Common myeloid progenitor, CD34-positive (primary cell): ENCODE measurements at regions not wholly inside any gene's neighbourhood (a gene's known extent, or its start where the extent isn't known, plus 50 kb on each side); places are given as distances from the start of the nearest gene placed in this dataset.

Experiments
- CTCF ChIA-PET: fragments of 350-600 bp; sonication (Branson Sonifier 250); formaldehyde crosslinking; loops from one replicate; lab custom pipeline; 2021; ENCODE audit warnings: antibody characterized with exemption; lab: Charles Lee
- POLR2A ChIA-PET: fragments of 350-600 bp; sonication (Branson Sonifier 250); formaldehyde crosslinking; loops from one replicate; lab custom pipeline; 2021; ENCODE audit warnings: antibody characterized with exemption; lab: Charles Lee
- DNase-seq, 3 donors: peaks; one replicate each; pipeline versions ENCODE4 v3.0.0 to v3.0.0-alpha.2; 2013
- H3K27ac ChIP-seq, 2 experiments: 1 replicate in 1 of 2; 2 replicates in 1 of 2; pipeline ENCODE4 v1.7.0; 2013; ENCODE audit warnings: inconsistent platforms in 2 of 2, low read length in 2 of 2, mild to moderate bottlenecking in 2 of 2, low read depth in 1 of 2, moderate library complexity in 1 of 2; ENCODE audit not compliant: severe bottlenecking in 2 of 2, insufficient read depth in 1 of 2, poor library complexity in 1 of 2
- H3K27me3 ChIP-seq, 5 experiments: replicated peaks in 2 of 5; 1 replicate in 3 of 5; 2 replicates in 2 of 5; pipeline versions ENCODE4 v1.6.1 to v1.7.0; 2013; ENCODE audit warnings: low read length in 4 of 5, mild to moderate bottlenecking in 2 of 5, moderate library complexity in 2 of 5, inconsistent platforms in 1 of 5; ENCODE audit not compliant: insufficient read depth in 5 of 5, control insufficient read depth in 4 of 5
- H3K36me3 ChIP-seq, 4 experiments: 1 replicate in 2 of 4; 2 replicates in 2 of 4; pipeline versions ENCODE4 v1.6.1 to v1.7.0; 2013; ENCODE audit warnings: low read length in 3 of 4, control low read depth in 1 of 4, mild to moderate bottlenecking in 1 of 4; ENCODE audit not compliant: control insufficient read depth in 4 of 4, insufficient read depth in 4 of 4
- H3K4me1 ChIP-seq, 4 experiments: 1 replicate in 3 of 4; 2 replicates in 1 of 4; pipeline versions ENCODE4 v1.6.1 to v1.7.1; 2013; ENCODE audit warnings: low read length in 3 of 4, mild to moderate bottlenecking in 3 of 4, control low read depth in 1 of 4, inconsistent platforms in 1 of 4, moderate library complexity in 1 of 4; ENCODE audit not compliant: control insufficient read depth in 4 of 4, insufficient read depth in 4 of 4; ENCODE audit errors: control extremely low read depth in 1 of 4
- H3K4me3 ChIP-seq, 7 experiments: 1 replicate in 4 of 7; 2 replicates in 3 of 7; pipeline versions ENCODE4 v1.5.1 to v1.7.0; 2013; ENCODE audit warnings: mild to moderate bottlenecking in 7 of 7, low read length in 6 of 7, moderate library complexity in 6 of 7, inconsistent platforms in 2 of 7, low read depth in 2 of 7, control low read depth in 1 of 7; ENCODE audit not compliant: insufficient read depth in 4 of 7, control insufficient read depth in 1 of 7; ENCODE audit errors: extremely low read depth in 1 of 7
- H3K9me3 ChIP-seq, 5 experiments: 1 replicate in 4 of 5; 2 replicates in 1 of 5; pipeline versions ENCODE4 v1.6.1 to v1.7.1; 2013; ENCODE audit warnings: low read length in 4 of 5, mild to moderate bottlenecking in 2 of 5, inconsistent platforms in 1 of 5, low read depth in 1 of 5, moderate library complexity in 1 of 5; ENCODE audit not compliant: control insufficient read depth in 4 of 5, insufficient read depth in 2 of 5; ENCODE audit errors: control extremely low read depth in 1 of 5
- WGBS: methylation state at CpG from one replicate; pipeline ENCODE4 v1.1.5; 2013; ENCODE audit not compliant: insufficient coverage; 5-methylcytosine and 5-hydroxymethylcytosine counted together

DNA sequence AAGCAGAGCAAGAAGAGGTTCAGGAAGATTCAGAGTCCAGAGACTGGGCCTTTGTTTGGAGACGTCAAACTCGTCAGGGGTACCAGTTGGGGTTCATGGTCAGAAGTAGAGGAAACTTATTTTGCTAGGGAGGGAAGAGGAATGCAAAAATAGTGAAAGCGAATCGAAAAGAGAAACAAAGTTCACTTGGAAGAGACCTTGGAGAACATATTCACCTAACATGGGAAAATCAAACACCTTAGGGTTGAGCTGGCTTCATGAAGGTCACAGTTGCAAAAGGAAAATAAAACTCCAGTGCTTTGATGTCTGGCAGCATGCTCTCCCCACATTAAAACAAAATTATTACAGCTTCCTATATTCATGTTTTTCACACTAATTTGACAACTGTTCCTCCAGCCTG is 440.4 kb downstream of the EPM2A start:
- WGBS: 94% methylated on average over 4 of the region's 4 CpGs
- no peaks in the 10 kb centered on the region for H3K27me3 ChIP-seq
- H3K9me3 ChIP-seq: peaks cover 0 to under 1% (median 0%) of the 10 kb centered on the region in 5 experiments
- no peaks in the 10 kb centered on the region for H3K36me3 ChIP-seq
- H3K4me1 ChIP-seq: no peaks in the 10 kb centered on the region
- no peak overlapping the region for H3K27ac ChIP-seq
- no peak for DNase-seq
- ChIA-PET POLR2A (interaction anchor here (0.6 kb wide), 1 partner anchor 17 kb away, joined by 3 read pairs; no protein-coding TSS in a partner anchor), CTCF (no interaction called here)
- H3K4me3 ChIP-seq: no peak overlapping the region

DNA sequence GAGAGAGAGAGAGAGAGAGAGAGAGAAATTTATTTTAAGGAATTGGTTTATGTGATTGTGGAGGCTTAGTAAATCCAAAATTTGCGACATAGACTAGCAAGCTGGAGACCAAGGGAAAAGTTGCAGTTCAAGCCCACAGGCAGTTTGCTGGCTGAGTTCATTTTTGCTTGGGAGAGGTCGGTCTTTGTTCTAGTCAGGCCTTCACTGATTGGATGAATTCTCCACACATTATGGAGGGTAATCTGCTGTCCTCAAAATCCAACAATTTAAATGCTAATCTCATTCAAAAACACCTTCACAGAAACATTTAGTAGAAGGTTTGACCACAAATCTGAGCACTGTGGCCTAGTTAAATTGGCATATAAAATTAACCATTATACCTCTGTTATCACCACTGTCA is 439.6 kb downstream of the EPM2A start:
- Histone ChIP-seq H3K27me3 (no peaks in the 10 kb centered on the region), H3K27ac (no peak overlapping the region), H3K36me3 (no peaks in the 10 kb centered on the region), H3K9me3 (no peaks in the 10 kb centered on the region), H3K4me3 (no peak overlapping the region), H3K4me1 (no peaks in the 10 kb centered on the region)
- CTCF ChIA-PET: no interaction called here
- POLR2A ChIA-PET: no interaction called here
- WGBS: 100% methylated on average over 2 of the region's 2 CpGs
- DNase-seq: no peak

DNA sequence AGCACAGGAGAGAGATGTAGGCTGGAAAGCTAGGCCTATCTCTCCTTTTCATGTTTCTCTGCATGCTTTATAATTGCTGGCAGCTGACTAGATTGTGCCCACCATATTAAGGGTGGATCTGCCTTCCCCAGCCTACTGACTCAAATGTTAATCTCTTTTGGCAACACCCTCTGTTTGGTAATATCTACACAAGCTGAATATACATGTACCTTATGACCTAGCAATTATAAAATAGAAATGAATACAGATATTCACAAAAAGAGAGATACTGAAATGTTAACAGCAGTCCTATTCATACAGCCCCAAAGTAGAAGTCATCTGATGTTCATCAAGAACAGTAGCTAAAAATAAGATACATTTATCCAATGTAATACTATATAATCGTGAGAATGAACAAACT is 429.6 kb downstream of the EPM2A start:
- Histone ChIP-seq H3K9me3 (peaks cover 0 to 1% (median 0%) of the 10 kb centered on the region in 5 experiments), H3K27me3 (no peaks in the 10 kb centered on the region), H3K36me3 (no peaks in the 10 kb centered on the region), H3K27ac (no peak overlapping the region), H3K4me3 (no peak overlapping the region), H3K4me1 (no peaks in the 10 kb centered on the region)
- ChIA-PET POLR2A (no interaction called here), CTCF (no interaction called here)
- no CpG with 5 or more reads among the region's 1 CpG for WGBS
- DNase-seq: no peak

DNA sequence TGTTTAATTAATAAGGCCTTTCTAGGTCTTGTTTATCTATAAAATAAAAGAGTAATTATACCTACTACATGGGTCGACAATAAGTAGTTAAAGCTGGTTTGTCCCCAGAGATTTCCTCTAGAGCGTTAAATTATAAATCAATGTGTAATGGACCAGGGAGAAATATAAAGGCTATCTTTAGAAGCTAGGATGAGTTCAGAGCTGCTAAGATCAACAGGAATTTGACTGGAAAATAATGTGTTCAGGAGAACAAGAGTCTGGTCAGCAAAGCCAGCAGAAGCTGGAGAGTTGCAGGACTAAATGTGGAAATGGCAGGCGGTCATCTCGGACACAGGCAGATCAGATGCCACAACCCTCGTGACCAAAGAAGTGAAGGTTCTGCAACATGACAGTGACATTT is 428.8 kb downstream of the EPM2A start:
- no peak for DNase-seq
- Histone ChIP-seq H3K27me3 (no peaks in the 10 kb centered on the region), H3K9me3 (peaks cover 0 to 1% (median 0%) of the 10 kb centered on the region in 5 experiments), H3K27ac (no peak overlapping the region), H3K4me1 (no peaks in the 10 kb centered on the region), H3K4me3 (no peak overlapping the region), H3K36me3 (no peaks in the 10 kb centered on the region)
- CTCF ChIA-PET: no interaction called here
- WGBS: 96% methylated on average over 3 of the region's 5 CpGs
- POLR2A ChIA-PET: no interaction called here

DNA sequence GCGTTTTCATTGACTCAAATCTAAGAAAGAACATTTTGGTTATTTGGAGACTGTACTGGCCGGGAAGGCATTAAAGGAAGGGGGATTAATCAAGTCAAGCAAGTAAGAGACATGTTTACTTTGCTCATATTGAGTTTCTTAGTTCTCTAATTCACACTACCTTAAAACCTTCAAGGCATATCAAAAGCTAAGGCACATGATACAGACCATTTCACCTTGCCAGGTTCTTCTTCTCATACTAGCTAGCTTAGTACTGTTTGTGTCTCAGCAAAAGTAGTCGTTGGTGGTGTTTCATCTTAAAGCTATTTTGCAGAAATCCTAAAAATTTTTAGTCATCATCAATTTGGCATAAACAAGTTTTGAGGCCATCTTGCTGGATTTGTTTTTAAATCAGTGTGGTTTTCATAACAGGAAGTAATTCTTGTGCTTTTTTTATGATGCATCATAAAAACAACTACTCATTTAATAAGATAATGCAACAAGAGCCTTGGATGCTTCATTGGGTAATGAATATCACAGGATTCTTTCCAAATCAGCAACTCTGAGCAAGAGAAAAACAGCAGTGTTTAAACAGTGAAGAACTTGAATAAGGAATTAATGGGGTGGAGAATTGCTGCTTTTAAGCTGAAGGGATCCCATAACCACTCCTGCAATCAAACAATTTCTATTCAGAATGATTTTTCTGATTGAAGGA is 425.3 kb downstream of the EPM2A start:
- Histone ChIP-seq H3K27me3 (no peaks in the 10 kb centered on the region), H3K36me3 (no peaks in the 10 kb centered on the region), H3K4me3 (no peak overlapping the region), H3K9me3 (no peaks in the 10 kb centered on the region), H3K27ac (no peak overlapping the region), H3K4me1 (no peaks in the 10 kb centered on the region)
- 100% methylated on average over 2 of the region's 3 CpGs for WGBS
- DNase-seq: no peak
- POLR2A ChIA-PET: no interaction called here
- CTCF ChIA-PET: interaction anchor here (1.0 kb wide), 1 partner anchor 24 kb away, joined by 3 read pairs; no protein-coding TSS in a partner anchor

DNA sequence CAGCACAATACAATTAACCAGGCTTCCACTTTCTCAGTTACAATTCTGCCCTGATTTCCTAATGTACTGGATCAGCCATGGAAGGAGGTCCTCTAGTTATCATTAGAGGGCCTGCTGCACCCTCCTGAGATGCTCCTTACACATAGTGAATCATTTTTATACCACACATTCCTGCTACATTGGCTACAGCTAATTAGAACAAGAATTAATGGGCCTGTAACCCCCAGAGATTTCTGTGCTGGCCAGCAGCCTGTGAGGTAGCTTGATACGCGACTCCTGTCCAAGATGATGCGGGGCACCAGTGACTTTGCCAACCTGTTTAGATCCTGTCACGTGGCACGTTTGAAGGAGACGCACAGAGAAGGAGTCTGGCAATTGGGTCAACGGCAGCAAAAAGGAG is 422.8 kb downstream of the EPM2A start:
- peaks cover 0 to 3% (median 0%) of the 10 kb centered on the region in 5 experiments for H3K9me3 ChIP-seq
- no peak overlapping the region for H3K4me3 ChIP-seq
- H3K27ac ChIP-seq: no peak overlapping the region
- over 99% methylated on average over 7 of the region's 7 CpGs for WGBS
- no peaks in the 10 kb centered on the region for H3K27me3 ChIP-seq
- DNase-seq: no peak
- CTCF ChIA-PET: no interaction called here
- POLR2A ChIA-PET: interaction anchor here (0.6 kb wide), 1 partner anchor 18 kb away, joined by 3 read pairs; no protein-coding TSS in a partner anchor
- no peaks in the 10 kb centered on the region for H3K4me1 ChIP-seq
- no peaks in the 10 kb centered on the region for H3K36me3 ChIP-seq

DNA sequence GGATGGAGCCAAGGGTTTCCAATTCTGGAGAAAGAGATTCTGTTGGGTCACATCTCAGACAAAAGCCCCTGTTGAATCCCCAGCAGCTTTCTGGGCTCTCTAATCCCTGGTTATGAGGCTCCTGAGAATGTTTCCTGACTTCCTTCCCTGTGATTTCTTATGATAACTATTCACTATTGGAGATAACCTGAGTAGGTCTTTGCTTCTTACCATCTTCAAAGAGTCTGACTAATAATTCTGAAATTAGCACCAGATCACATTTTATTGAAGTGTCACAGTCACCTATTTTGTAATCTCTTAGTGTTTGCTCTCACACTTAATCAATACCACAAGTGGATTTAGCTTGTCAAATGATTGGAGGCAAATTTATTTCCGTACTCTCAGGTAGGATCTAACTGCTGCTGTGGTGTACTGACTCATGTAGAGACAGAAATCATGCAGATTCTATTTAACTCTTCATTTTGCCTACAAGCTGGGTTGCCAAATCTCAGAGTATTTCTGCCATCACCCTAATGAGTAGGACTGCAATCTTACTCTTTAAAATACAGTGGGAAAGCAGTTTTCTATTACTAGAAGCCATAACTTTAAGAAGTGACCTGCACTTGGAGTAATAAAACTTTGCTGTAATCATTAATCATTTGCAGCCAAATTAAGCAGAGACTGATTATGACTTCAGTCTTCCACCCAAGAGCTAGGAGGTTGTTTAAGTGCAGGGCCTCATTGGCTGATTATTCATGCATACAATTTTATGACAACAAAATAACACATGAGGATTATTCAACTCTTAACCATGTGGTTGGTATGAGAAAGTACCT is 422.1 kb downstream of the EPM2A start:
- Histone ChIP-seq H3K27me3 (no peaks in the 10 kb centered on the region), H3K9me3 (peaks cover 0 to 3% (median 0%) of the 10 kb centered on the region in 5 experiments), H3K4me1 (no peaks in the 10 kb centered on the region), H3K4me3 (no peak overlapping the region), H3K27ac (no peak overlapping the region), H3K36me3 (no peaks in the 10 kb centered on the region)
- DNase-seq: no peak
- POLR2A ChIA-PET: no interaction called here
- CTCF ChIA-PET: no interaction called here
- no CpG with 5 or more reads among the region's 1 CpG for WGBS
